Urinary bladder (tissue), 3 donors: ENCODE measurements at regions not wholly inside any gene's neighbourhood (a gene's known extent, or its start where the extent isn't known, plus 50 kb on each side); places are given as distances from the start of the nearest gene placed in this dataset.

ENCODE experiments used
- DNase-seq: peaks from one replicate; pipeline ENCODE4 v3.0.0-alpha.2; 2015; ENCODE audit errors: extremely low spot score
- H3K27ac ChIP-seq: one replicate; pipeline ENCODE4 v1.5.1; 2013; ENCODE audit warnings: low read depth, mild to moderate bottlenecking, moderate library complexity
- H3K36me3 ChIP-seq: one replicate; pipeline ENCODE4 v1.6.1; 2013; ENCODE audit warnings: mild to moderate bottlenecking, moderate library complexity; ENCODE audit not compliant: insufficient read depth
- H3K4me1 ChIP-seq: one replicate; pipeline ENCODE4 v1.6.1; 2013; ENCODE audit warnings: mild to moderate bottlenecking, moderate library complexity; ENCODE audit not compliant: insufficient read depth
- H3K4me3 ChIP-seq: one replicate; pipeline ENCODE4 v1.5.1; 2013; ENCODE audit warnings: low read depth, low read length
- WGBS: extraction: QIAGEN DNeasy Blood & Tissue Kit; methylation state at CpG from one replicate; pipeline ENCODE4 v1.1.7; 2013; 5-methylcytosine and 5-hydroxymethylcytosine counted together
- donor health status: healthy with polysubstance abuse.
- donor health status: healthy.

DNA sequence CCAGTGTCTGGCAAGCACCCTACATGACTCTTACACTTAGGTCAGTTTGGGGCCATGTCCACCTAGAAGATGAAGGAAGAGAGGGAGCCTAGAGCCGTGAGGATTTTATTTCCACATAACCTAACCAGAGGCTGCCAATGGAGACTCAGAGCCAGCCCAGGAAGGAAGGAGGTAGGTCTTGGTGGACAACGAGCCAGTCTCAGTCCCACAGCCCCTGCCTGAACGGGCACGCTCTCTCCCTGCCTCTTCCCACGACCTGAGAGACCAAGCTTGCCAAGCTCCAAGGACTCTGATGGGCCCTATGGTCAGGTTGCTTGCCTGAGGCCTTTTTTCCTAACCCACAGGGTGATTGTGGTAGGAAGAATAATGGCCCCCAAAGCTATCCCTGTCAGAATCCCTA is 188.4 kb downstream of the TFCP2L1 start:
- no peaks in the 10 kb centered on the region for H3K4me1 ChIP-seq
- no peaks in the 10 kb centered on the region for H3K36me3 ChIP-seq
- no peak overlapping the region for H3K27ac ChIP-seq
- no peak overlapping the region for H3K4me3 ChIP-seq
- no peak for DNase-seq
- 82% methylated on average over 5 of the region's 5 CpGs for WGBS

- Histone ChIP-seq H3K4me1 (no peaks in the 10 kb centered on the region), H3K36me3 (no peaks in the 10 kb centered on the region), H3K4me3 (no peak overlapping the region), H3K27ac (no peak overlapping the region)
- DNase-seq = no peak
- 93% methylated on average over 7 of the region's 7 CpGs for WGBS
Measured at GRCh38 chr2:121098556-121098955, 186.4 kb downstream of the TFCP2L1 start.

DNA sequence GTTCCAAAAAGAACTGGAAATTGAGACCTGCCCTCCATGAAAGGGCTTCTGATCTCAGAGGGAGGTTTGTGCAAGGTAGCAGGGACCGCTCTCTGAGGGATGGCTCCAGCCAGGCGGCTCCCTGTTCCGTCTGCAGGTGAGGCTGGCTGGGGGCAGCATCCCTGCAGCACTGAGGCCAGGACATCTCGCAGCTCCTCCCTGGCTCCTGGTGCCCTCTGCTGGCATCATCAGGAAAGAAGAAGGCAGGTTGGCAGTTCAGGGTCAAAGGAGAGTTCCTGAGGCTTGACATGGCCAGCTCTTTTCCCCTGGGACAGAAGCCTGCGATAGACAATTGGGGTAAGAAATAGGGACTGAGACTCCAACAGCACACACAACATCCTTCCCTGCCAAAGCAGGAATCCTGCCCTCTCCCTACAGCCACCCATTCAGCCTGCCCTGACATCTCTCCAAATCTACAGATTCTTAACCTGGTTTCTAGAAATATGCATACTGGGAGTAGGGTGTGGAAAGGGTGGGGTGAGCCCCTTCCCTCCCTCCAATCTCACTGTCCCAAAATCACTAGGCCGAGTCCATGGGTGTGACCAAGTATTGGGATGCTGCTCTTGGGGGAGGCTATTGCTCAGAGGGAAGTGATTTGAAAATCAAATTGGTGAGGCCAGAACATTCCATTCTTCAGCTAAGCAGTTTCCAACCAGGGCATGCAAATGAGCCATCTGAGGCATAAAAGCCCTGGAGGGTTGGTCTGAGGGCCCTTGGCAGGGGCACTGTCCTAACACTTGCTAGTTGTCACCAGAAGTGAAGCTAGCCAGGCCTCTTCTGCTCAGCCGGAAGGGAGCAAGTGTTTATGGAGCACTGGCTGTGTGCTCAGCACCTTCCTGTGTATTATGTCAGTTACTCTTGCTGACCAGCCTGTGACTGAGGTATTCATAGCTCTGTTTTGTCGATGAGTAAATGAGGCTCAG is 185.4 kb downstream of the TFCP2L1 start:
- H3K27ac ChIP-seq = no peak overlapping the region
- 61% methylated on average over 8 of the region's 8 CpGs for WGBS
- H3K36me3 ChIP-seq = no peaks in the 10 kb centered on the region
- H3K4me1 ChIP-seq = no peaks in the 10 kb centered on the region
- no peak for DNase-seq
- H3K4me3 ChIP-seq = no peak overlapping the region

GRCh38 chr2:121101093-121101715 is 183.8 kb downstream of the TFCP2L1 start:
- no peaks in the 10 kb centered on the region for H3K4me1 ChIP-seq
- H3K4me3 ChIP-seq = no peak overlapping the region
- no peaks in the 10 kb centered on the region for H3K36me3 ChIP-seq
- DNase-seq = no peak
- WGBS = 81% methylated on average over 10 of the region's 10 CpGs
- no peak overlapping the region for H3K27ac ChIP-seq

DNA sequence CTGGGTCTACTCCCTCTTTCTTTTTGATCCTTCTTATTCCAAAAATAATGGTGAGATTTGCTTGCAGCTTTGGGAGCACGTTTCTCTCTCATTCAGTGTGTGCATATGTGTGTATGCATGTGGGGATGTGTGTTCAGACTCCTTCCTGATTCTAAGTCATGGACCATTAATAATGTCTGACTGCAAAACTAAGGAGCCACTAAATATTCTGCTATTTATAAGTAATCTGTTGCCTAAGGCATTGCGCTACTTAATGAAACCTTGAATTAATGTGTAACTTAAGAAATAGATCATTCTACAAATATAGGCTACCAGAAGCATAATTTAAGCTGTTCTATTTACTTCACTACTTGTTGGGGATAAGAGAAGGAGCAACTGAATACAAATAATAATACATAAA is 182.1 kb downstream of the TFCP2L1 start:
- Histone ChIP-seq H3K4me1 (no peaks in the 10 kb centered on the region), H3K27ac (no peak overlapping the region), H3K36me3 (no peaks in the 10 kb centered on the region), H3K4me3 (no peak overlapping the region)
- WGBS = 88% methylated on average over 2 of the region's 2 CpGs
- no peak for DNase-seq

GRCh38 chr2:121103960-121104359 is 181.0 kb downstream of the TFCP2L1 start:
- no peak overlapping the region for H3K27ac ChIP-seq
- H3K36me3 ChIP-seq = no peaks in the 10 kb centered on the region
- WGBS = 64% methylated on average over 5 of the region's 5 CpGs
- no peaks in the 10 kb centered on the region for H3K4me1 ChIP-seq
- no peak for DNase-seq
- H3K4me3 ChIP-seq = no peak overlapping the region

DNA sequence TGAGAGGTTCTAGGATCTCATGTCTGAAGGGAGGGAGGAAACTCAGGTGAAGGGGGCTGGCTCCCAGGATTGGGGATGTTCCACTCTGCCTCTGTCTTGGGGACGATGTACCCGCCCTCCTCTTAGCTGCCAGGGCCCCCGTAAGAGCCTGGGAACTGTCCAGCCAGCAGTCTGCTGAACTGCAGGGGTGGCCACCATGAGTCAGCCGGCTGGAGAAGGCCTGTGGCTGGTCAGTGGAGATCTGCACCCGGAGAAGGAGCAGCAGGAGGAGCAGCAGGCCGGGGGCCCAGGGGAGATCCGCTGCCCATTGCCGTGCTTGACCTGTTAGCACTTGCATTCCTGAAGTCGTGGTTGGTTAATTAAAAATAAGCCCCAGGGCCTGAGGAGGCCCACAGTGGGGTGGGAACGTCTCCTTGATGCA is 180.3 kb downstream of the TFCP2L1 start:
- no peak for DNase-seq
- H3K36me3 ChIP-seq = no peaks in the 10 kb centered on the region

GRCh38 chr2:121110924-121111323 is 174.1 kb downstream of the TFCP2L1 start:
- Histone ChIP-seq H3K36me3 (no peaks in the 10 kb centered on the region), H3K4me1 (no peaks in the 10 kb centered on the region), H3K27ac (no peak overlapping the region), H3K4me3 (no peak overlapping the region)
- DNase-seq = no peak

More for the DNA sequence above, 180.3 kb downstream of the TFCP2L1 start:
- no peaks in the 10 kb centered on the region for H3K4me1 ChIP-seq
- H3K4me3 ChIP-seq = no peak overlapping the region
- 41% methylated on average over 10 of the region's 10 CpGs for WGBS
- no peak overlapping the region for H3K27ac ChIP-seq

GRCh38 chr2:121118951-121119350 is 166.1 kb downstream of the TFCP2L1 start:
- 89% methylated on average over 7 of the region's 7 CpGs for WGBS
- H3K36me3 ChIP-seq = no peaks in the 10 kb centered on the region
- no peak overlapping the region for H3K4me3 ChIP-seq
- DNase-seq = no peak
- no peak overlapping the region for H3K27ac ChIP-seq
- no peaks in the 10 kb centered on the region for H3K4me1 ChIP-seq

DNA sequence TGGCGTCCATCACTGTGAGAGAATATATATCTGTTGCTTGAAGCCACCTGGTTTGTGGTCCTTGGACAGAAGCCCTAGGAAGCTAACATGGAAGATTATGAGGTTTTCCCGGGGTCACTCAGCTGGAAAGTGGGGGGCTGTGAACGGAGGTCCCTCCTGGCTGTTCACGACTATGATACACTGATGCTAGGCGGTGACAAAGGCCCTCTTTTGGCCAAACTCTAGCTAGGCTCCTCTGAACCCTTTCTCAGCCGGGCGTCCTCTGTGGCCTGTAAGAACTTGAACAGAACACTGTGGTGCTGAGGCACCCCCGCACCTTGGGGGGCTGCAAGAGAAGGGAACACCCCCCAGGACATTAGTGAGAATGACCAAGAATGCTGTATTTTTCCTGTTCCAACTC is 164.6 kb downstream of the TFCP2L1 start:
- Histone ChIP-seq H3K4me3 (no peak overlapping the region), H3K27ac (no peak overlapping the region), H3K36me3 (no peaks in the 10 kb centered on the region), H3K4me1 (no peaks in the 10 kb centered on the region)
- WGBS = 91% methylated on average over 8 of the region's 8 CpGs
- no peak for DNase-seq

DNA sequence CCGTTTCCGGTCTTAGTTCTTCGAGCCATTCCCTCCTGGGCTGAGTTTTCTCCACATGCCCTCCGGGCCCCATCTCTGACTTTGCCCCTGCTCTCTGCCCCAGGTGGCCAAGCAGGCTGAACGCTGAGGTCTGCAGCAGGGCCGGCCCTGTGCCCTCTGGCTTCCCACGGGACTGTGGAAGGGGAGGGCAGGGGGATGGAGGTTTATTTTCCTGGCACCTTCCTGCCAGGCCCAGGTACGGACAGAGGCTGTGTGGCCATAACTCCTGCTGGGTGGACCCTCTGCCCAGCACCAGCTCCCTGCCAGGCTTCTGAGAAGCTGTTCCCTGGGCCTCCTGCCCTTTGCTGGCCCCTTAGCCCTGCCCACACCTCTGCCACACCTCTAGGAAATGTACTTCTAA is 164.0 kb downstream of the TFCP2L1 start:
- Histone ChIP-seq H3K4me1 (no peaks in the 10 kb centered on the region), H3K36me3 (no peaks in the 10 kb centered on the region), H3K4me3 (no peak overlapping the region), H3K27ac (no peak overlapping the region)
- WGBS = 76% methylated on average over 8 of the region's 8 CpGs
- no peak for DNase-seq

GRCh38 chr2:121121661-121122060 is 163.3 kb downstream of the TFCP2L1 start:
- H3K27ac ChIP-seq = no peak overlapping the region
- H3K4me3 ChIP-seq = no peak overlapping the region
- 88% methylated on average over 7 of the region's 7 CpGs for WGBS
- DNase-seq = no peak
- H3K36me3 ChIP-seq = no peaks in the 10 kb centered on the region
- no peaks in the 10 kb centered on the region for H3K4me1 ChIP-seq

DNA sequence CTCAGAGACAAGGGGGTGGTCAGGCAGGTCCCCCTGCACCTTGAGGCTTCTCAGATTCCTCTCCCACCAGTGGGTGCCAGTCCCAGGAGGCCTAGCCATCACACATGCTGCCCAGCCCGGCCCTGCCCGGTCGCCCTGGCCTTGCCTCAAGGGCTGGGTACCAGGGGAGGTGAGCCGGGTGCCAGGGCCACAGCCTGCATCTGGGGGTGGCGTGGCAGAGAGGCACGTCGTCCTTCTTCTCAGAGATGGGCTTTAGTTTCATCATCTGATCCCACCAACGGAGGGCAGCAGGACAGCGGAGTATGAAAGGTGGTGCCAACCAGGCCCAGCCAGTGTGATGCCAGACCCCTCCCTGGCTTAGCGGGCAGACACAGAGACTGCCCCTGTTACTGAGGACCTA is 161.7 kb downstream of the TFCP2L1 start:
- Histone ChIP-seq H3K36me3 (no peaks in the 10 kb centered on the region), H3K4me1 (no peaks in the 10 kb centered on the region), H3K4me3 (no peak overlapping the region), H3K27ac (no peak overlapping the region)
- no peak for DNase-seq
- 94% methylated on average over 10 of the region's 10 CpGs for WGBS

DNA sequence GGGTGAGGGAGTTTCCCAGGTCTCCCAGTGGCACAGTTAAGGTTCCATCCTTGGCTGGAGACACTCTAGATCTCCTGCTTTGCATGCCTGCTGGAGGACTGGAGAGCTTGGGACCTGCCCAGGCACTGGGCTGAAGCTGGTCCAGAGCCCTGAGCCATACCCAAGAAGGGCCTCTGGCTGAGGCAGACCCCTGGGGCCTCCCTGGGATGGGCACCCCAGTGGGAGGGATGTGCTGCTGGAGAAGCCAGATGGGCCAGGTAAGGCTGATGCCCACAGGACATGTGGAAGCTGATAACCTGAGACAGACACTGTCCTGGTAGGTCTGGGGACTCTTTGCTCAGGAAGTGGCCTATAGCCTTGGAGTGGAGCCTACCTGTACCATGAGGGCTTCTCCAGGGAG is 160.7 kb downstream of the TFCP2L1 start:
- Histone ChIP-seq H3K4me1 (no peaks in the 10 kb centered on the region), H3K36me3 (no peaks in the 10 kb centered on the region), H3K27ac (no peak overlapping the region), H3K4me3 (no peak overlapping the region)
- no peak for DNase-seq
